Upper lobe of left lung (tissue), 4 donors: ENCODE measurements at regions not wholly inside any gene's neighbourhood (a gene's known extent, or its start where the extent isn't known, plus 50 kb on each side); places are given as distances from the start of the nearest gene placed in this dataset.

ENCODE experiments used
- EP300 ChIP-seq, 4 donors: sonication (generic); formaldehyde crosslinking; IDR thresholded peaks; one replicate each; pipeline ENCODE4 v1.5.1; 2017; ENCODE audit warnings: antibody characterized with exemption in 4 of 4, control low read depth in 2 of 4
- POLR2A ChIP-seq, 4 donors: fragments of 450-650 bp; IDR thresholded peaks; one replicate each; pipeline ENCODE4 v1.5.1; 2016 to 2017; ENCODE audit warnings: antibody characterized with exemption in 4 of 4, mild to moderate bottlenecking in 2 of 4
- POLR2AphosphoS5 ChIP-seq, 2 donors: sonication (generic); formaldehyde crosslinking; IDR thresholded peaks; one replicate each; pipeline ENCODE4 v1.5.1; 2017; ENCODE audit warnings: antibody characterized with exemption in 2 of 2
- TF ChIP-seq, protein P1 (sequence below), 6 experiments: fragments of 450-650 bp in 4 of 6; fragments of 200-600 bp in 2 of 6; sonication (generic) in 2 of 6; IDR thresholded peaks; one replicate each; pipeline ENCODE4 v1.5.1; 2016 to 2019; ENCODE audit warnings: antibody characterized with exemption in 6 of 6

DNA sequence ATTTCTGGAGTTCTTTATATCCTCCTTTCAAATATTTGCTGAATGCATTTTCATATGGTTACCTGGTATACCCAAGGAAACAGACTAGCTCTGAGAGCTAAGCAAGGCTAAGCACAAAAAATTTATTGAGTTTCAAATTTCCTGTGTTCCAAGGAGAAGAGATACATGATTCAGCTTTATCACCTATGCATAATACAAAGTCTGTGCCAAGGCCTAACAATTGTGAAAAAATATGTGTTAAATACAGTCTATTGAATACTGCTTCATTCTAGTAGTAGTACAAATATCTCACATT is 103.7 kb upstream of the LGR5 start:
- TF ChIP-seq, protein P1, sequence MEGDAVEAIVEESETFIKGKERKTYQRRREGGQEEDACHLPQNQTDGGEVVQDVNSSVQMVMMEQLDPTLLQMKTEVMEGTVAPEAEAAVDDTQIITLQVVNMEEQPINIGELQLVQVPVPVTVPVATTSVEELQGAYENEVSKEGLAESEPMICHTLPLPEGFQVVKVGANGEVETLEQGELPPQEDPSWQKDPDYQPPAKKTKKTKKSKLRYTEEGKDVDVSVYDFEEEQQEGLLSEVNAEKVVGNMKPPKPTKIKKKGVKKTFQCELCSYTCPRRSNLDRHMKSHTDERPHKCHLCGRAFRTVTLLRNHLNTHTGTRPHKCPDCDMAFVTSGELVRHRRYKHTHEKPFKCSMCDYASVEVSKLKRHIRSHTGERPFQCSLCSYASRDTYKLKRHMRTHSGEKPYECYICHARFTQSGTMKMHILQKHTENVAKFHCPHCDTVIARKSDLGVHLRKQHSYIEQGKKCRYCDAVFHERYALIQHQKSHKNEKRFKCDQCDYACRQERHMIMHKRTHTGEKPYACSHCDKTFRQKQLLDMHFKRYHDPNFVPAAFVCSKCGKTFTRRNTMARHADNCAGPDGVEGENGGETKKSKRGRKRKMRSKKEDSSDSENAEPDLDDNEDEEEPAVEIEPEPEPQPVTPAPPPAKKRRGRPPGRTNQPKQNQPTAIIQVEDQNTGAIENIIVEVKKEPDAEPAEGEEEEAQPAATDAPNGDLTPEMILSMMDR (IDR thresholded peaks at IDR 0.05) = no peak
- TF ChIP-seq POLR2A (IDR thresholded peaks at IDR 0.05) = no peak
- TF ChIP-seq POLR2AphosphoS5 (IDR thresholded peaks at IDR 0.05) = no peak
- no peak for TF ChIP-seq EP300 (IDR thresholded peaks at IDR 0.05)
